Mucosa of rectum (tissue), 2 donors: ENCODE measurements at regions not wholly inside any gene's neighbourhood (a gene's known extent, or its start where the extent isn't known, plus 50 kb on each side); places are given as distances from the start of the nearest gene placed in this dataset.
"Not testable (repeated sequence)": the region's sequence is repeated elsewhere in the genome, so short reads cannot be mapped to it uniquely, and the experiment has no call there.

Source experiments
- H3K27ac ChIP-seq, 2 donors: one replicate each; pipeline ENCODE4 v1.7.0; 2013; ENCODE audit warnings: inconsistent platforms in 2 of 2, low read depth in 2 of 2, low read length in 2 of 2
- H3K27me3 ChIP-seq, 2 donors: one replicate each; pipeline ENCODE4 v1.7.0; 2013; ENCODE audit warnings: low read length in 2 of 2; ENCODE audit not compliant: control insufficient read depth in 2 of 2, insufficient read depth in 2 of 2
- H3K36me3 ChIP-seq, 2 donors: one replicate each; pipeline ENCODE4 v1.7.0; 2013; ENCODE audit warnings: low read length in 2 of 2; ENCODE audit not compliant: control insufficient read depth in 2 of 2, insufficient read depth in 2 of 2
- H3K4me1 ChIP-seq, 2 donors: one replicate each; pipeline ENCODE4 v1.7.0; 2013; ENCODE audit warnings: low read length in 2 of 2, mild to moderate bottlenecking in 1 of 2; ENCODE audit not compliant: control insufficient read depth in 2 of 2, insufficient read depth in 2 of 2
- H3K4me3 ChIP-seq, 2 donors: one replicate each; pipeline ENCODE4 v1.7.0; 2013; ENCODE audit warnings: low read length in 2 of 2
- H3K9ac ChIP-seq, 2 donors: one replicate each; pipeline ENCODE4 v1.7.0; 2013; ENCODE audit warnings: low read length in 2 of 2, low read depth in 1 of 2, mild to moderate bottlenecking in 1 of 2
- H3K9me3 ChIP-seq, 2 donors: one replicate each; pipeline ENCODE4 v1.7.0; 2013; ENCODE audit warnings: low read length in 2 of 2; ENCODE audit not compliant: control insufficient read depth in 2 of 2
- donor health status: healthy.
- donor health status: Normal muscosa, but diverticular disease.

DNA sequence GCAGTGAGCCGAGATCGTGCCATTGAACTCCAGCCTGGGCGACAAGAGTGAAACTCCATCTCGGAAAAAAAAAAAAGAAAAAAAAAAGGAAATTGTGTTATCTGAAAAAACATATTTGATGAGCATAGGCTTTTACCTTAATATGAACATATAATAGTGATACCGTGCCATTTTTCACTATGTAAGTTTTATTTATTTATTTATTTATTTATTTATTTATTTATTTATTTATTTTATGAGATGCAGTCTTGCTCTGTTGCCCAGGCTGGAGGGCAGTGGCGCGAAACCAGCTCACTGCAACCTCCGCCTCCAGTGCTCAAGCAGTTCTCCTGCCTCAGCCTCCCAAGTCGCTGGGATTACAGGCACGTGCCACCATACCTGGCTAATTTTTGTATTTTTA, 85.2 kb upstream of the FOXP2 start:
- not testable (repeated sequence) for H3K27ac ChIP-seq, H3K9me3 ChIP-seq, H3K36me3 ChIP-seq, H3K27me3 ChIP-seq, H3K9ac ChIP-seq, H3K4me1 ChIP-seq, H3K4me3 ChIP-seq

GRCh38 chr7:114317450-114318098, 97.0 kb upstream of the FOXP2 start:
- Histone ChIP-seq H3K4me1 (no peaks in the 10 kb centered on the region), H3K36me3 (no peaks in the 10 kb centered on the region), H3K4me3 (no peak overlapping the region), H3K27me3 (no peaks in the 10 kb centered on the region), H3K9ac (no peak overlapping the region), H3K9me3 (no peaks in the 10 kb centered on the region), H3K27ac (no peak overlapping the region)

DNA sequence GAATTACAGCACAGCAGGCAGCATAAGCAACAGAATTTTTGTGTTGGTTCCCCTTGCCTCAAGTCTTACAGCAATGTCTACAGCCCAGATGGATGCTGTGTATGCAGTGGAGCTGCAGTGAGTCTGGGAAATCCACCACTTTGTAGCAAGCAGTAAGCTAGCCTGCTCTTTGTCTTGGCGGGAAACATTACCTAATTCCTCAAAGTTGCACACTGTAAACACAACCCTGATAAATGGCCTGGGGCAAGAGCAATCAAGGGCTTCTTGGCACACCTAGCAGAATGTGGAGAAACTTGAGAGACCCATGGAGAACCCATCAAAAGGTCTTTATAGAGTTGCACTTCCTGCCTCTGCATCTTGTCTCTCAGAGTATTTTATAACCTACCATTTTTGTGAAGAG, 102.0 kb upstream of the FOXP2 start:
- Histone ChIP-seq H3K9ac (no peak overlapping the region), H3K4me3 (no peak overlapping the region), H3K27me3 (no peaks in the 10 kb centered on the region), H3K4me1 (no peaks in the 10 kb centered on the region), H3K9me3 (no peaks in the 10 kb centered on the region), H3K27ac (no peak overlapping the region), H3K36me3 (no peaks in the 10 kb centered on the region)

DNA sequence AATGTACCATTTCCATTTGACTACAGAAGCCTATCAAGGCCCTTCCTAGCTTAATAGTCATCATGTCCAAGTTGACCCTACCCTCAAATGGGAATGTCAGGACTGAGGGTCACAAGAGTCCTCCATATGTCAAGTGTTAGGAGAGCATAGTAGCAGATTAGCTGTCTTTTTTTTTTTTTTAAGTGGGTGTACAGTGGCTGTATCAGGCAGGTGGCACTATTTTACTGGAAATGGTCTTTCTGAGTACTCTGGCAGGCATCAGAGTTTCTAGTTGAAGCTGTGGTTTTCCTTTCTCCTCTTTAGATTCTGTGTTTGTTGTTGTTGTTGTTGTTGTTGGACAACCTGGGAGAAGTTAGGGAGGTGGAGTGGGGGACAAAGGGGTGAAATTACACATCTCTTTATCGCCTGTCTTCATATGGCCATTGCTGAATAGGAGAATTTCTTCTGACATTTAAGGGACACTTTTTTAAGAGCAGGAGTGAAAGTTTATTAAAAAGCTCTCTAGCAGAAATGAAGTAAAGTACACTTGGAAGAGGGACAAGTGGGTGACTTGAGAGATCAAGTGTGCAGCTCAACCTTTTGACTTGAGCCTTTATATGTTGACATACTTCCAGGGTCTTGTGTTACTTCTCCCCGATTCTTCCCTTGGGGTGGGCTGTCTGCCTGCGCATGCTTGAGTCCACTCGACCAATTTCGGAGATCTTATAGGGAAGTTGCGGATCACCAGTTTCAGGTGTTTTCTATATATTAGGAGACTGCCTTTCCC, 104.1 kb upstream of the FOXP2 start:
- Histone ChIP-seq H3K27ac (no peak overlapping the region), H3K9ac (no peak overlapping the region), H3K9me3 (no peaks in the 10 kb centered on the region), H3K4me1 (no peaks in the 10 kb centered on the region), H3K27me3 (no peaks in the 10 kb centered on the region), H3K4me3 (no peak overlapping the region), H3K36me3 (no peaks in the 10 kb centered on the region)

GRCh38 chr7:114309729-114310128, 104.9 kb upstream of the FOXP2 start:
- Histone ChIP-seq H3K9ac (no peak overlapping the region), H3K36me3 (no peaks in the 10 kb centered on the region), H3K27ac (no peak overlapping the region), H3K27me3 (no peaks in the 10 kb centered on the region), H3K9me3 (no peaks in the 10 kb centered on the region), H3K4me3 (no peak overlapping the region), H3K4me1 (no peaks in the 10 kb centered on the region)

- Histone ChIP-seq H3K4me3 (no peak overlapping the region), H3K9ac (no peak overlapping the region), H3K27me3 (no peaks in the 10 kb centered on the region)
Measured at GRCh38 chr7:114303301-114303700, 111.3 kb upstream of the FOXP2 start.

GRCh38 chr7:114302858-114303257, 111.8 kb upstream of the FOXP2 start:
- no peaks in the 10 kb centered on the region for H3K27me3 ChIP-seq
- H3K4me1 ChIP-seq = no peaks in the 10 kb centered on the region
- H3K9ac ChIP-seq = no peak overlapping the region
- no peaks in the 10 kb centered on the region for H3K9me3 ChIP-seq
- H3K36me3 ChIP-seq = no peaks in the 10 kb centered on the region
- no peak overlapping the region for H3K4me3 ChIP-seq
- no peak overlapping the region for H3K27ac ChIP-seq

More at GRCh38 chr7:114303301-114303700, 111.3 kb upstream of the FOXP2 start:
- Histone ChIP-seq H3K27ac (no peak overlapping the region), H3K4me1 (no peaks in the 10 kb centered on the region), H3K9me3 (no peaks in the 10 kb centered on the region), H3K36me3 (no peaks in the 10 kb centered on the region)

DNA sequence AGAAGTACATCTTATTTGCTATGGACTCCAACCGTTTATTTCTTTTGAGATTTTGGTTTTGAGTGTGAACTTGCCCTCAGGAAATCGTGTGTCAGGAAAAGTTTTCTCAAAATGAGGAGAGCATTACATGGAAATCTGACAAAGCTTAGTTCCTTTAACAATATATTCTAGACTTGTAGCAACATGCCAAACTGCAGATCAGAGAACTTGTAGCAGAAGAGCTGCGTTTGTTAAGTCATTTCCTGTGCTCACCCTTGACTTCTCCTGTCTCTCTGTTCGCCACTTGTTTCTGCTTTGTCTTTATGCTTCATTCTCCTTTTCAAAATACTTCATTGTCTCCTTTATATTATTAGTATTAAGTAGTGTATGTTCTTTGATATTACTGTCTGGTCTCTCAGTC, 116.6 kb upstream of the FOXP2 start:
- Histone ChIP-seq H3K4me1 (no peaks in the 10 kb centered on the region), H3K9me3 (no peaks in the 10 kb centered on the region), H3K9ac (no peak overlapping the region), H3K36me3 (no peaks in the 10 kb centered on the region), H3K4me3 (no peak overlapping the region), H3K27ac (no peak overlapping the region), H3K27me3 (no peaks in the 10 kb centered on the region)

GRCh38 chr7:114297121-114297520, 117.5 kb upstream of the FOXP2 start:
- Histone ChIP-seq H3K27me3 (no peaks in the 10 kb centered on the region), H3K9ac (no peak overlapping the region), H3K9me3 (no peaks in the 10 kb centered on the region), H3K4me1 (no peaks in the 10 kb centered on the region), H3K36me3 (no peaks in the 10 kb centered on the region), H3K27ac (no peak overlapping the region), H3K4me3 (no peak overlapping the region)

GRCh38 chr7:114295522-114295921, 119.1 kb upstream of the FOXP2 start:
- Histone ChIP-seq H3K36me3 (no peaks in the 10 kb centered on the region), H3K9me3 (no peaks in the 10 kb centered on the region), H3K27ac (no peak overlapping the region), H3K9ac (no peak overlapping the region), H3K4me3 (no peak overlapping the region), H3K4me1 (no peaks in the 10 kb centered on the region), H3K27me3 (no peaks in the 10 kb centered on the region)
